ENCODE measurements at regions not wholly inside any gene's neighbourhood (a gene's known extent, or its start where the extent isn't known, plus 50 kb on each side); places are given as distances from the start of the nearest gene placed in this dataset.
"Not testable (repeated sequence)": the region's sequence is repeated elsewhere in the genome, so short reads cannot be mapped to it uniquely, and the experiment has no call there.

- H3K4me1 ChIP-seq (ENCODE audit: control insufficient read depth, insufficient read depth, low read length) = peaks cover 3% of the 10 kb centered on the region
- H3K4me3 ChIP-seq (ENCODE audit: low read length) = no peak overlapping the region
- H3K9me3 ChIP-seq (replicated peaks; ENCODE audit: control insufficient read depth, low read depth, low read length) = no peaks in the 10 kb centered on the region
- H3K27ac ChIP-seq (ENCODE audit: low read length) = no peak overlapping the region
- no peaks in the 10 kb centered on the region for H3K36me3 ChIP-seq (ENCODE audit: control insufficient read depth, insufficient read depth, low read length)
- DNase-seq = no peak
- 82% methylated on average over 3 of the region's 3 CpGs for WGBS (ENCODE audit: insufficient coverage)
- H3K27me3 ChIP-seq (ENCODE audit: control insufficient read depth, insufficient read depth, low read length) = no peaks in the 10 kb centered on the region
These were observed 66.1 kb upstream of the CSRP2 start for GRCh38 chr12:76944892-76945291.

- Histone ChIP-seq H3K27ac (ENCODE audit: low read length) (no peak overlapping the region), H3K4me3 (ENCODE audit: low read length) (no peak overlapping the region), H3K36me3 (ENCODE audit: control insufficient read depth, insufficient read depth, low read length) (no peaks in the 10 kb centered on the region), H3K27me3 (ENCODE audit: control insufficient read depth, insufficient read depth, low read length) (no peaks in the 10 kb centered on the region), H3K4me1 (ENCODE audit: control insufficient read depth, insufficient read depth, low read length) (peaks cover 3% of the 10 kb centered on the region), H3K9me3 (replicated peaks; ENCODE audit: control insufficient read depth, low read depth, low read length) (no peaks in the 10 kb centered on the region)
- DNase-seq = no peak
These were observed 64.2 kb upstream of the CSRP2 start for GRCh38 chr12:76943008-76943407.

- DNase-seq = no peak
- Histone ChIP-seq H3K4me1 (ENCODE audit: control insufficient read depth, insufficient read depth, low read length) (peaks cover 3% of the 10 kb centered on the region), H3K36me3 (ENCODE audit: control insufficient read depth, insufficient read depth, low read length) (no peaks in the 10 kb centered on the region), H3K4me3 (ENCODE audit: low read length) (no peak overlapping the region), H3K27me3 (ENCODE audit: control insufficient read depth, insufficient read depth, low read length) (no peaks in the 10 kb centered on the region), H3K9me3 (replicated peaks; ENCODE audit: control insufficient read depth, low read depth, low read length) (no peaks in the 10 kb centered on the region), H3K27ac (ENCODE audit: low read length) (no peak overlapping the region)
- WGBS (ENCODE audit: insufficient coverage) = no CpG with 5 or more reads among the region's 1 CpG
These were observed 63.4 kb upstream of the CSRP2 start for GRCh38 chr12:76942267-76942666.

GRCh38 chr12:76940671-76941445, 62.0 kb upstream of the CSRP2 start:
- Histone ChIP-seq H3K4me3 (ENCODE audit: low read length) (no peak overlapping the region), H3K27me3 (ENCODE audit: control insufficient read depth, insufficient read depth, low read length) (no peaks in the 10 kb centered on the region), H3K27ac (ENCODE audit: low read length) (no peak overlapping the region), H3K36me3 (ENCODE audit: control insufficient read depth, insufficient read depth, low read length) (no peaks in the 10 kb centered on the region), H3K4me1 (ENCODE audit: control insufficient read depth, insufficient read depth, low read length) (peaks cover 3% of the 10 kb centered on the region), H3K9me3 (replicated peaks; ENCODE audit: control insufficient read depth, low read depth, low read length) (no peaks in the 10 kb centered on the region)
- DNase-seq = no peak
- WGBS (ENCODE audit: insufficient coverage) = no CpG with 5 or more reads among the region's 3 CpGs

GRCh38 chr12:76939701-76940100, 60.9 kb upstream of the CSRP2 start:
- Histone ChIP-seq H3K4me3 (ENCODE audit: low read length) (no peak overlapping the region), H3K27ac (ENCODE audit: low read length) (no peak overlapping the region), H3K4me1 (ENCODE audit: control insufficient read depth, insufficient read depth, low read length) (peaks cover 3% of the 10 kb centered on the region), H3K27me3 (ENCODE audit: control insufficient read depth, insufficient read depth, low read length) (no peaks in the 10 kb centered on the region), H3K36me3 (ENCODE audit: control insufficient read depth, insufficient read depth, low read length) (no peaks in the 10 kb centered on the region), H3K9me3 (replicated peaks; ENCODE audit: control insufficient read depth, low read depth, low read length) (no peaks in the 10 kb centered on the region)
- DNase-seq = no peak
- no CpG with 5 or more reads among the region's 1 CpG for WGBS (ENCODE audit: insufficient coverage)

GRCh38 chr12:76936275-76937193, 57.7 kb upstream of the CSRP2 start:
- Histone ChIP-seq H3K27me3 (ENCODE audit: control insufficient read depth, insufficient read depth, low read length) (no peaks in the 10 kb centered on the region), H3K4me3 (ENCODE audit: low read length) (no peak overlapping the region), H3K4me1 (ENCODE audit: control insufficient read depth, insufficient read depth, low read length) (no peaks in the 10 kb centered on the region), H3K9me3 (replicated peaks; ENCODE audit: control insufficient read depth, low read depth, low read length) (no peaks in the 10 kb centered on the region), H3K36me3 (ENCODE audit: control insufficient read depth, insufficient read depth, low read length) (no peaks in the 10 kb centered on the region), H3K27ac (ENCODE audit: low read length) (no peak overlapping the region)
- 87% methylated on average over 11 of the region's 14 CpGs for WGBS (ENCODE audit: insufficient coverage)
- no peak for DNase-seq

GRCh38 chr12:76933392-76933791, 54.6 kb upstream of the CSRP2 start:
- not testable (repeated sequence) for H3K9me3 ChIP-seq (replicated peaks; ENCODE audit: control insufficient read depth, low read depth, low read length); H3K36me3 ChIP-seq (ENCODE audit: control insufficient read depth, insufficient read depth, low read length); DNase-seq; H3K27ac ChIP-seq (ENCODE audit: low read length); H3K27me3 ChIP-seq (ENCODE audit: control insufficient read depth, insufficient read depth, low read length); H3K4me1 ChIP-seq (ENCODE audit: control insufficient read depth, insufficient read depth, low read length); H3K4me3 ChIP-seq (ENCODE audit: low read length)
- WGBS (ENCODE audit: insufficient coverage) = no CpG with 5 or more reads among the region's 4 CpGs

GRCh38 chr12:76929499-76929898, 50.7 kb upstream of the CSRP2 start:
- no peaks in the 10 kb centered on the region for H3K4me1 ChIP-seq (ENCODE audit: control insufficient read depth, insufficient read depth, low read length)
- no peaks in the 10 kb centered on the region for H3K9me3 ChIP-seq (replicated peaks; ENCODE audit: control insufficient read depth, low read depth, low read length)
- no peaks in the 10 kb centered on the region for H3K27me3 ChIP-seq (ENCODE audit: control insufficient read depth, insufficient read depth, low read length)
- no peak overlapping the region for H3K27ac ChIP-seq (ENCODE audit: low read length)
- H3K4me3 ChIP-seq (ENCODE audit: low read length) = no peak overlapping the region
- WGBS (ENCODE audit: insufficient coverage) = 17% methylated on average over 1 of the region's 2 CpGs
- no peak for DNase-seq
- H3K36me3 ChIP-seq (ENCODE audit: control insufficient read depth, insufficient read depth, low read length) = no peaks in the 10 kb centered on the region

All from muscle of leg (tissue), 3 donors.